Tibial nerve (tissue), 4 donors: ENCODE measurements at regions not wholly inside any gene's neighbourhood (a gene's known extent, or its start where the extent isn't known, plus 50 kb on each side); places are given as distances from the start of the nearest gene placed in this dataset.

Source experiments
- DNase-seq, 2 donors: peaks; one replicate each; pipeline ENCODE4 v3.0.0-alpha.2; 2019; ENCODE audit warnings: low spot score in 2 of 2
- H3K27ac ChIP-seq, 4 donors: fragments of 200-600 bp; sonication (generic) in 3 of 4; one replicate each; pipeline ENCODE4 v1.5.1; 2017 to 2019; ENCODE audit warnings: mild to moderate bottlenecking in 1 of 4
- H3K27me3 ChIP-seq, 2 donors: fragments of 200-600 bp; sonication (generic) in 1 of 2; one replicate each; pipeline versions ENCODE4 v1.5.1 to v1.6.0; 2017 to 2019
- H3K36me3 ChIP-seq, 3 donors: fragments of 200-600 bp; sonication (generic); one replicate each; pipeline ENCODE4 v1.5.1; 2018 to 2019
- H3K4me1 ChIP-seq, 4 donors: fragments of 200-600 bp; sonication (generic) in 3 of 4; one replicate each; pipeline ENCODE4 v1.5.1; 2017 to 2019
- H3K4me3 ChIP-seq, 4 donors: fragments of 200-600 bp; sonication (generic) in 3 of 4; one replicate each; pipeline ENCODE4 v1.5.1; 2017 to 2019; ENCODE audit warnings: mild to moderate bottlenecking in 1 of 4, moderate library complexity in 1 of 4
- H3K9me3 ChIP-seq, 4 donors: fragments of 200-600 bp; sonication (generic) in 3 of 4; one replicate each; pipeline ENCODE4 v1.5.1; 2017 to 2019
- EP300 ChIP-seq, 2 donors: sonication (generic); formaldehyde crosslinking; IDR thresholded peaks; one replicate each; pipeline ENCODE4 v1.6.1; 2017; ENCODE audit warnings: antibody characterized with exemption in 2 of 2, mild to moderate bottlenecking in 1 of 2
- POLR2A ChIP-seq, 2 donors: fragments of 450-650 bp; IDR thresholded peaks; one replicate each; pipeline ENCODE4 v1.6.1; 2017; ENCODE audit warnings: antibody characterized with exemption in 2 of 2, mild to moderate bottlenecking in 2 of 2, moderate library complexity in 2 of 2
- WGBS, 2 donors: methylation state at CpG; one replicate each; pipeline ENCODE4 v1.1.5; 2018; 5-methylcytosine and 5-hydroxymethylcytosine counted together
- TF ChIP-seq, protein P1 (sequence below), 5 experiments: fragments of 200-600 bp in 3 of 5; fragments of 450-650 bp in 2 of 5; sonication (generic) in 3 of 5; IDR thresholded peaks; one replicate each; pipeline ENCODE4 v1.5.1; 2016 to 2019; ENCODE audit warnings: antibody characterized with exemption in 5 of 5, mild to moderate bottlenecking in 3 of 5, moderate library complexity in 2 of 5

DNA sequence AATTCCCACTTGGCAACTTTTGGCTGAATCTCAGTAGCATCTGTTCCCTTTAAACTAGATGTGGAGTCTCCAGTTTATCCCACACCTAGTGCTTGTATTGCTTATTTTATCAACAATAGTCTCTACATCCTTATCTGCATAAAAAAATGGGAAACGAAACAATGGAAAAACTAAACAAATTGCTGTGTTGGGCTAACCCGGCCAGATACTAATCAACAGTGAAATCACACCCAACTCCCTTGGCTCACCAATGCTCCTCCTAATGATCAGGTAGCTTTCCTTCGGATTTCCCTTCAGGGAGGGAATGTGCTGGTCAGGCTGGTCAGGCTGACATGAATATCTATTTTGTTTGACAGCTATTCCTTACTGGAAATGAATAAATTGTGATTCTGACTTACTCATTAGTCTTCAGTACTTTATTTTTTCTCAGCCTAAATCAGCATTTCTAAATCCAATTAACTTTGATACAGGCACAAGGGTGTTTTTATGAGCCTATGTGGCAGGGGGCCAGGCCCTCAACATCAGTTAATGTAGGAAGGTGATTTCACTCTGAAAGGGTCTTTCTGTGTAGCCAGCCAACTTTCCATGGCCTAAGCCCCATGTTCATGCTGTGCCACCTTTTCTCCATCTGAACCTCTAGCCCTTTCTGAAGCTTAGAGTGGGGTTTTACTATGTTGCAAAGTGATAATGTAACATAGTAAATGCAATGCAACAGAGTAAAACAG is 170.5 kb upstream of the NPSR1 start:
- 62 to 72% methylated on average over 3 of the region's 3 CpGs for WGBS, 2 donors
- TF ChIP-seq POLR2A (IDR thresholded peaks at IDR 0.05) (no peak), EP300 (IDR thresholded peaks at IDR 0.05) (no peak)
- TF ChIP-seq, protein P1, sequence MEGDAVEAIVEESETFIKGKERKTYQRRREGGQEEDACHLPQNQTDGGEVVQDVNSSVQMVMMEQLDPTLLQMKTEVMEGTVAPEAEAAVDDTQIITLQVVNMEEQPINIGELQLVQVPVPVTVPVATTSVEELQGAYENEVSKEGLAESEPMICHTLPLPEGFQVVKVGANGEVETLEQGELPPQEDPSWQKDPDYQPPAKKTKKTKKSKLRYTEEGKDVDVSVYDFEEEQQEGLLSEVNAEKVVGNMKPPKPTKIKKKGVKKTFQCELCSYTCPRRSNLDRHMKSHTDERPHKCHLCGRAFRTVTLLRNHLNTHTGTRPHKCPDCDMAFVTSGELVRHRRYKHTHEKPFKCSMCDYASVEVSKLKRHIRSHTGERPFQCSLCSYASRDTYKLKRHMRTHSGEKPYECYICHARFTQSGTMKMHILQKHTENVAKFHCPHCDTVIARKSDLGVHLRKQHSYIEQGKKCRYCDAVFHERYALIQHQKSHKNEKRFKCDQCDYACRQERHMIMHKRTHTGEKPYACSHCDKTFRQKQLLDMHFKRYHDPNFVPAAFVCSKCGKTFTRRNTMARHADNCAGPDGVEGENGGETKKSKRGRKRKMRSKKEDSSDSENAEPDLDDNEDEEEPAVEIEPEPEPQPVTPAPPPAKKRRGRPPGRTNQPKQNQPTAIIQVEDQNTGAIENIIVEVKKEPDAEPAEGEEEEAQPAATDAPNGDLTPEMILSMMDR (IDR thresholded peaks at IDR 0.05), result no peak
- H3K4me3 ChIP-seq, result no peak overlapping the region
- no peaks in the 10 kb centered on the region for H3K9me3 ChIP-seq
- H3K36me3 ChIP-seq, result no peaks in the 10 kb centered on the region
- DNase-seq, result no peak
- H3K27me3 ChIP-seq, result no peaks in the 10 kb centered on the region
- no peaks in the 10 kb centered on the region for H3K4me1 ChIP-seq
- H3K27ac ChIP-seq, result no peak overlapping the region

DNA sequence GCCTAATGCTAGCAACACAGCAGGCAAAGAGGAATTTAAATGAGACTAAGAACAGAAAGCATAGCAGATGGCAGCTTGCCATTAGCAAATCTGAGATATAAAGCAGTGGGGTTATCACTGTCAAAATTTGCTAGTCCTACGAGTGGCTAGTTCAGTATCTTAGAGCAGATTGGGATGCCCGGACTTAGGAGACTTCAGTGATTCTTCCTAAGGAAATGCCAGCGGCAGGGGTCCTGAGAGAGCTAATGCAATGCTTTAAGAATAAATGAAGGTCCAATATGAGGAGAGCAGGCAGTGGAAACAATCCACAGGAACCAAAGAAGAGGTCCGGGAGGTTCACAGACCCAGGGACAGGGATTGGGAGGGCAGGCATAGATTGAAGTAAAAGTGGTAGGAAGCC is 169.3 kb upstream of the NPSR1 start:
- TF ChIP-seq, protein P1 (IDR thresholded peaks at IDR 0.05), result no peak
- no peak for TF ChIP-seq POLR2A (IDR thresholded peaks at IDR 0.05)
- TF ChIP-seq EP300 (IDR thresholded peaks at IDR 0.05), result no peak
- Histone ChIP-seq H3K27ac (no peak overlapping the region), H3K4me1 (no peaks in the 10 kb centered on the region), H3K4me3 (no peak overlapping the region), H3K27me3 (no peaks in the 10 kb centered on the region), H3K36me3 (no peaks in the 10 kb centered on the region), H3K9me3 (no peaks in the 10 kb centered on the region)
- 79 to 81% methylated on average over 4 of the region's 4 CpGs for WGBS, 2 donors
- DNase-seq, result no peak

DNA sequence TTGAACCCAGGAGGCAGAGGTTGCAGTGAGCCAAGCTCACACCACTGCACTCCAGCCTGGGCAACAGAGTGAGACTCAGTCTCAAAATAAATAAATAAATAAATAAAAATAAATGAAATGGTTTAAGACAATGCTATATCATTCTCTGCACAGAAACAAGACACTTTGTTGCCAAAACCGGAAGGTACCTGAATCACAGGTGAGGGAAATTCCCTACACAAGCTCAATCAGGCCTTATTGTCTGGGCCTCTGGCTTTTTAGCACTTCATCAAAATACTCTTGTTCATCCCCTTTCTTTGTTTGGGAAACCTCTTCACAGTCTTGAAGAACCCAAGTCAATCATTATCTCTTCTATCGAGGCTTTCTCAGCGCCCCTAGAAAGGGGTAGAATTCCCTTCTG is 166.1 kb upstream of the NPSR1 start:
- no peaks in the 10 kb centered on the region for H3K27me3 ChIP-seq
- no peaks in the 10 kb centered on the region for H3K9me3 ChIP-seq
- DNase-seq, result no peak
- no peak overlapping the region for H3K4me3 ChIP-seq
- H3K4me1 ChIP-seq, result no peaks in the 10 kb centered on the region
- H3K27ac ChIP-seq, result no peak overlapping the region
- no peaks in the 10 kb centered on the region for H3K36me3 ChIP-seq
- TF ChIP-seq, protein P1 (IDR thresholded peaks at IDR 0.05), result no peak
- TF ChIP-seq POLR2A (IDR thresholded peaks at IDR 0.05) (no peak), EP300 (IDR thresholded peaks at IDR 0.05) (no peak)
- 93 to 97% methylated on average over 3 of the region's 3 CpGs for WGBS, 2 donors

DNA sequence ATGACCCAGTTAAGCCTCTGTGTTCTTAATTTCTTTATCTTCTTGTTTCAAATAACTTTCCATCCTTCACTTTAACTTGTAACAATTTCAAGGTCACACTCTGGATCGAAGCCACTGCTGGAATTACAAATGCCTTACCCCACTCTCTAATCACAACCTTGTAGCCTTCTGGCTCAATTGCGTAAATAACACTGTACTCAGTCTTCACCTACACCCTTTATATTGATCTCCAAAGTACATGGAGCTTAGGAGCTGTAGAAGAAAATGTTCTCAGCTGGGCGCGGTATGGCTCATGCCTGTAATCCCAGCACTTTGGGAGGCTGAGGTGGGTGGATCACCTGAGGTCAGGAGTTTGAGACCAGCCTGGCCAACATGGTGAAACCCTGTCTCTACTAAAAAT is 164.3 kb upstream of the NPSR1 start:
- Histone ChIP-seq H3K36me3 (no peaks in the 10 kb centered on the region), H3K27me3 (no peaks in the 10 kb centered on the region), H3K4me1 (no peaks in the 10 kb centered on the region), H3K9me3 (no peaks in the 10 kb centered on the region), H3K4me3 (no peak overlapping the region), H3K27ac (no peak overlapping the region)
- 87 to 92% methylated on average over 4 of the region's 4 CpGs for WGBS, 2 donors
- TF ChIP-seq, protein P1 (IDR thresholded peaks at IDR 0.05), result no peak
- TF ChIP-seq EP300 (IDR thresholded peaks at IDR 0.05) (no peak), POLR2A (IDR thresholded peaks at IDR 0.05) (no peak)
- DNase-seq, result no peak

DNA sequence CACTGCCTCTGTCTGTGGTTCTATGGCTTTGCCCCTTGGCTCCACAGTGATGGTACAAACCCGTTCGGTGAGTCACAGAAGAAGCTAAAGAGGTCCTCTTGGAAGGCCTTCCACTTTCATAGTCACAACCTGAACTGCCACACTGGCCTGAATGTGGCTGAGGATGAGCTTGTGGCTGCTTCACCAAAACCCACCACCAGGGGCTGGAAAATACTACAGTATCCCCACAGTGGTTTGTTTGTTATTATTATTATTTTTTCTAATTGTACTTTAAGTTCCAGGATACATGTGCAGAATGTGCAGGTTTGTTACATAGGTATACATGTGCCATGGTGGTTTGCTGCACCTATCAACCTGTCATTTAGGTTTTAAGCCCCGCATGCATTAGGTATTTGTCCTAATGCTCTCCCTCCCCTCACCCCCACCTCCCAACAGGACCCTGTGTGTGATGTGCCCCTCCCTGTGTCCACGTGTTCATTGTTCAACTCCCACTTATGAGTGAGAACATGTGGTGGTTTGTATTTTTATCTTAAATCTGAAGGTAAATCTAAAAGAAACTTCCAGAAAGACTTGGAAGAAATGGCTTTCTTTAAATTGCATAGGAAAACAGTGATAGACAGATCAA is 160.8 kb upstream of the NPSR1 start:
- Histone ChIP-seq H3K9me3 (no peaks in the 10 kb centered on the region), H3K36me3 (no peaks in the 10 kb centered on the region), H3K4me1 (no peaks in the 10 kb centered on the region), H3K4me3 (no peak overlapping the region), H3K27me3 (no peaks in the 10 kb centered on the region), H3K27ac (no peak overlapping the region)
- WGBS, 2 donors, result 72 to 74% methylated on average over 4 of the region's 4 CpGs
- no peak for DNase-seq
- TF ChIP-seq EP300 (IDR thresholded peaks at IDR 0.05) (no peak), POLR2A (IDR thresholded peaks at IDR 0.05) (no peak)
- TF ChIP-seq, protein P1 (IDR thresholded peaks at IDR 0.05), result no peak
